NCI-H446 treated with DMSO at 0.1 percent for 48 hours (cell line): ENCODE measurements at regions not wholly inside any gene's neighbourhood (a gene's known extent, or its start where the extent isn't known, plus 50 kb on each side); places are given as distances from the start of the nearest gene placed in this dataset.
"Not testable (repeated sequence)": the region's sequence is repeated elsewhere in the genome, so short reads cannot be mapped to it uniquely, and the experiment has no call there.

Source experiments
- DNase-seq: peaks from one replicate; lab custom pipeline; 2025; lab: John Stamatoyannopoulos, UW

DNA sequence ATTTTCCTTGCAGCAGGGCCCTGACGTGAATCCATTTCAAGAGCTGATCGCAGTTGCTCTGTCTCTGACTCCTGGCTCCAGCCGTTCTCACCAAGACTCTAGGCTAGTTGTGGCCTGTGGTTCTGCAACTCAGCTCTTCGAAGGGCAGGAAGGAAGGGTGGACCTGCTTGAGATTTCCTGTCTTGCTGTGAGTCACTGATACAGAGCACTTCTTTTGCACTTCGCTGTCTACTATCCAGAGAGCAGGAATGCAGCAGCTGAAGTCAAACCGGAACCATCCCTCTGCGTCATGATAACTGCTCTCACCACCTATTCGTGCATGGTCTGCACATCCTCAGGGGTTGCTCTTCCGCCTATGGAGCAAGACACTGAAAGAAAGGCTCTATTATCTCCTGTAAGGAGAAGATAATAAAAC lies 59.7 kb downstream of the RAP2B start:
- no peak for DNase-seq

GRCh38 chr3:153226877-153227276 lies 64.9 kb downstream of the RAP2B start:
- DNase-seq: not testable (repeated sequence)

DNA sequence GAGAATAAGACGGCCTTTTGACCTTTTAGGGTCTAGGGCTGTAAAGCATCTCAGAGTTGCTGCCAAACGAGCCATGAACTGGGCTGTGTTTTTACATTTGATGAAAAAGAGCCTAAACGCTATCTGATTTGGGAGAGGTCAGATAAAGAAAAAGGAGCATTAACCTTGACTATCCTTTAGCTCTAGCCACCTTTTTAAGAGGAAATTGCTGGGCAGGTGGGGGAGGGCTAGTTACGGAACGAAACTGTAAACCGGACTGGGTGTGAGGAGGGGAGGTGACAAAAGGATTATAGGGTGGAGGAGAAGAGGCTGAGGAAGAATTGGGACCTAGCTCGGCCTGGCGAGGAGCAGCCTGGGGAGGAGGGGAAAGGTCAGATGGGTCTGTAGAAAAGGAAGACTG lies 68.4 kb downstream of the RAP2B start:
- DNase-seq: not testable (repeated sequence)

GRCh38 chr3:153231245-153231644 lies 69.2 kb downstream of the RAP2B start:
- not testable (repeated sequence) for DNase-seq

GRCh38 chr3:153232050-153232752 lies 70.2 kb downstream of the RAP2B start:
- not testable (repeated sequence) for DNase-seq

DNA sequence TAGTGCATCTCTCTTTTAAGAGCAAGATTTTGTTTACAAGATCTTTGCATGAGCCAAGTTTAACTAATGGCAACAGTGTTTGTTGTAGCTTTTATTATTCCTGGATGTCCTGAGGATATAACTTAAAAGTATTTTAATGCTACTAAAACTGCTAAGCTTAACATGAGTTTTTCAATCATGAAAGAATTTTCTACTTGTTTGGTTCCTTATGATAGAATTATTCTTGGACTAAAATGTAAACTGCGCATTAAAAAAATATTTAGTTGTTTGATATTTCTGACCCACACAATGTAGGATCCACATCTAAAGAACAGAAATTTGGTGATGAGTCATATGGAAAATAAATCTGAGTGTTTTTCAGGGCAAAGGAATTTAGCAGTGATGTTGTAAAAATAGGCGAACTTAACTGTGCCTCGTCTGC lies 70.8 kb downstream of the RAP2B start:
- DNase-seq: no peak

DNA sequence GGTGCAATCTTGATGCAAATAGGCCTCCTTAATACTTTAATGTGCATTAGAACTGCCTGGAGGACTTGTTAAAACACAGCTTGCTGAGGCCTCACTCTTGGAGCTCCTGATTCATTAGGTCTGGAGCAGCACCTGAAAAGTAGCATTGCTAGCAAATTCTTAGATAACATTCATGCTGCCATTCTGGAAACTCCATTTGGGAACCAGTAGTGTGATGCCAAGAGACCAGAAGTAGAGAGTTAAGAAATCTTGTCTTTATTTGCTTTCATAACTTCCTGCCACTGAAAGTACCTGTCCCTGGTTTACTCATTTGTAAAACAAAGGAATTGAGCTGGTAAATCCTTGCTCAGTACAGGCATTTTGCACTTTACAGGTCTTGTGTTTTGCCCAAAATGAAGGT lies 72.0 kb downstream of the RAP2B start:
- no peak for DNase-seq

DNA sequence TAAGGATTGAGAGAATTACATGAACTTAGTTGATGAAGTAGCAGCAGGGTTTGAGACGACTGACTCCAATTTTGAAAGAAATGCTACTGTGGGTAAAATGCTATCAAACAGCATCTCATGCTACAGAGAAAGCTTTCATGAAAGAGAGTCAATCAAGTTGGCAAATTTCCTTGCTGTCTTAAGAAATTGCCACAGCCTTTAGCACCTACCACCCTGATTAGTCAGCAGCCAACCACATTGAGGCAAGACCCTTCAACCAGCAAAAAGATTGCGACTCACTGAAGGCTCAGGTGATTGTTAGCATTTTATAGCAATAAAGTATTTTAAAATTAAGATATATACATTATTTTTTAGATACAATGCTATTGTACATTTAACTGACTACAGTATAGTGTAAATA lies 80.9 kb downstream of the RAP2B start:
- no peak for DNase-seq

GRCh38 chr3:153244961-153245360 lies 82.9 kb downstream of the RAP2B start:
- no peak for DNase-seq

DNA sequence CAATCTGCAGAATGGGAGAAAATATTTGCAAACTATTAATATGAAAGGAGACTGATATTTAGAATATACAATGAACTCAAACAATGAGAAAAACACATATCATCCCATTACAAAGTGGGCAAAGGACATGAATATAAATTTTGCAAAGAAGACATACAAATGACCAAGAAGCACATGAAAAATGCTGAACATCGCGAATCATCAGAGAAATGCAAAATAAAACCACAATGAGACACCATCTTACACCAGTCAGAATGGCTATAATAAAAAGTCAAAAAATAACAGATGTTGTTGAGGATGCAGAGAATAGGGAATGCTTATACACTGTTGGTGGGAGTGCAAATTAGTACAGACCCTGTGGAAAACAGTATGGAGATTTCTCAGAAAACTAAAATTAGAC lies 83.6 kb downstream of the RAP2B start:
- DNase-seq: no peak

DNA sequence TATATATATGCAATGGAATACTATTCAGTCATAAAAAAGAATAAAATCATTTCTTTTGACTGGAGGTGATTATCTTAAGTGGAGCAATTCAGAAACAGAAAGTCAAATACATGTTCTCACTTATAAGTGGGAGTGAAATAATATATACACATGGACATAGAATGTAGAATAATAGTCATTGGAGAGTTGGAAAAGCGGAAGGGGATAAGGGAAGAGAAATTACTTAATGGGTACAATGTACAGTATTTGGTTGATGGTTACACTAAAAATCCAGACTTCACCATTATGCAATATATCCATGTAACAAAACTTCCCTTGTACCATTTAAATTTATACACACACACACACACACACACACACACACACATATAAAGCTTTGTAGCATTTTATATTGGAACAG lies 84.3 kb downstream of the RAP2B start:
- no peak for DNase-seq

DNA sequence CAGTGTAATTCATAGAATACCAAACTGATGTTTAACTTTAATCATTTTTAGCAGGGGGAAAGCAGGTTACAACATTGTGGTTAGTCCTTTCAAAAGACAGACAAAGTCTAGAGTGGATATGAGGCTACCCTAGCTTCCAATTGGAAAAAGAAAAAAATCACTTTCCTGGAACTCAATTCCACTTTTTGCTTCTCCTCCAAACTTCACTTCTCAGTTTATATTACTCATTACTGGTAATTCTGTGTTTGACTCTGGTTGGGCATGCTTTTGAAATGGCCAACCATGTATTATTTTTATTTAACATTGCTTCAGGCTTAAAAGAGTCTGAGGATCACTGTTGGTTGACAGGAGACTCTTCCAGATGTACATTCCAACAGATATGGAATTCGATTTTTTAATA lies 84.8 kb downstream of the RAP2B start:
- no peak for DNase-seq

DNA sequence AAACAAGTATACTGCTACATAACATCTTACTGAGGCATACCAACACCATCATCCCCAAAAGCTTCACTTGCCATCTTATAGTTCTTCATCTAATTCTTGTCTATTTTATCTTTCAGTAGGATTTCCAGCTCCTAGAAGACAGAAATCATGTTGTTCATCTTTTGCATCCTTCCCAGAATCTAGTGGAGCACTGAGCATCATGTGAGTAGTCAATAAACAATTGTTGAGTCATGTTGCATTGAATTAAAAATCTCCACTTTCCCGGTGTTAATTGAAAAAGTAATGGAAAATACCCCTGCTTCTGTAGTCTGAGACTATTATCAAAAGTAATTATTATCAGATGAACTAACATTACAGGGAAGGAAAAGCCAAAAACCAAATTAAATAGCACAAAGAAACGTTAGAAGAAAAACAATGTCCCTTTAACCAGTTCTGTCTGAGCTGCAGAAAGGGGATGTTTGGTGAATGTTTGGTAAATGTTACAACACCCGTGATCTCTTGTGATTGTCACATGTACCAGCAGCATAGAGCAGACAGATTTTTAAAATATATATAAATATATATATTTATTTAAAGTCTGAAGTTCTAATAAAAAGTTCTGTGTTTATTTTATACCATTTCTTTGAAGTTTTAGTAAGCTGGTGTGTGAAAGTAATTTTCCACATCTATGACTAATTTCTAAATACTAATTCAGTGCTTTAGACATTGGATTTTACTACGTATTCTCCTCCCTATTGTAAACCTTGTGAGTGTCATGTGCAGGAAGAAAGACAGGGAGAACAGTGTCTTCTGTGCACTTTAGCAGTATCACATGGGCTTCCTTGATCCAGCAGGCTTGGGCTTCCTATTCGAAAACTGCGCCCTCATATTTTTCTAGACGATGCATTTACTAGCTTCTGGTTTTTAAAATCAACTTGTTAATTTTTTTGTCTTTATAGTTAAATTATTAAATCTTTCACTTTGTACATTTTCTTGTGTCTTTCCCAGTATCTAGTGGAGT lies 85.6 kb downstream of the RAP2B start:
- DNase-seq: no peak

- DNase-seq: not testable (repeated sequence)
Measured at GRCh38 chr3:153248835-153249234, 86.8 kb downstream of the RAP2B start.

DNA sequence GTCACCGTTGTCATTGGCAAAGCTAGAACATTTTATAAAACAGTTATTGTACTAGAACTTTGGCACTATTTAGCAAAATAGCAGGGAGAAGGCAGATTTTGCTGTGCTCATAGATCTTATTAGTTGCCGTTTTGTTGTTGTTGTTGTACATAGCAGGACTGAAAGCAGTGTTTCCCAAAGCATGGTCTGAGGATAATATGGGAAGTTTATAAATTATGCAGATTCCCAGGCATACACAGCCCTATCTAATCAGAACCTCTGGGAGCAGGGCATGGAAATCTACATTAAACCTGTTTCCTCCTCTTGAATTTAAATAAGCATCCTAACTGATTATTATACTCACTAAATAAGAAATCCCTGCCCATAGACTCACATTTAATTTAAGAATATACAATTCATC lies 87.9 kb downstream of the RAP2B start:
- no peak for DNase-seq

DNA sequence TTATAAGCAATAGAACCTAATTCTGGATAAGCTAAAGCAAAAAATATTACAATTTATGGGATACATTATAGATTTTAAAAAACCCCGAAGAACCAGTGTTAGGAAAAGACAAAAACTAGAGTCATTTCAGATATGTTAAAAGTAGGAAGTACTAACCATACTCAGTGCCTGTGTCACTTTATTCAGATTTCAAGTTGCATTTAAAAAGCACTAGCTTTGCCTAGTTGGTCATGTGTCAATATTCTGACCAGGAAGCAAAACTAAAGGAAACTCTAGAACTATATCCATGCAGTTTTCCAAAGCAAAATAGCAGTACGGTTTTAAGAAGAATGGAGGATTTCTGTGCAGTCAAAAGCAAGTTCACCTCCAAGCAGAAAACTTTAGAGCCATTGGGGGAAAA lies 88.4 kb downstream of the RAP2B start:
- DNase-seq: no peak

- no peak for DNase-seq
Measured at GRCh38 chr3:153252963-153253362, 90.9 kb downstream of the RAP2B start.

- DNase-seq: no peak
Measured at GRCh38 chr3:153254361-153254760, 92.3 kb downstream of the RAP2B start.

GRCh38 chr3:153257673-153258351 lies 95.8 kb downstream of the RAP2B start:
- DNase-seq: no peak

GRCh38 chr3:153259956-153260355 lies 97.9 kb downstream of the RAP2B start:
- no peak for DNase-seq

DNA sequence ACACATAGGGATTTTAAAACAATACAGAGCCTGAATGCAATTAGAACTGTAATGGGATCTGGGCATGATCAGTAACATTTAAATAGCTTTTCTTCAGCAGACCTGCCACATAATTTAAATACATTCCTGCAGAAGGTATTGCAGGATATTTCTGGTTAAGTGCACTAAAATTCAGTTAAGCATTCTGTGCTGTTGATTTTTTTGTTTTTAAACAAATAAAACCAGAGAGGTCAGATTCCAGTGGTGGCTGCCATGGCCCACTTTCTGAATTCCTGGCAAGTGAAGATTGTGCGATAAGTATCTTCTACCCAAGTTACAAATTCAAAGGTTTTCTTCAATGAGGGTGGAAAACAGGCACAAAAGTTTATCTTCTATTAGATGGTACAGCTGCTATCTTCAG lies 98.7 kb downstream of the RAP2B start:
- DNase-seq: no peak

GRCh38 chr3:153266619-153267018 lies 104.6 kb downstream of the RAP2B start:
- no peak for DNase-seq
